ENCODE measurements at regions not wholly inside any gene's neighbourhood (a gene's known extent, or its start where the extent isn't known, plus 50 kb on each side); places are given as distances from the start of the nearest gene placed in this dataset.

DNA sequence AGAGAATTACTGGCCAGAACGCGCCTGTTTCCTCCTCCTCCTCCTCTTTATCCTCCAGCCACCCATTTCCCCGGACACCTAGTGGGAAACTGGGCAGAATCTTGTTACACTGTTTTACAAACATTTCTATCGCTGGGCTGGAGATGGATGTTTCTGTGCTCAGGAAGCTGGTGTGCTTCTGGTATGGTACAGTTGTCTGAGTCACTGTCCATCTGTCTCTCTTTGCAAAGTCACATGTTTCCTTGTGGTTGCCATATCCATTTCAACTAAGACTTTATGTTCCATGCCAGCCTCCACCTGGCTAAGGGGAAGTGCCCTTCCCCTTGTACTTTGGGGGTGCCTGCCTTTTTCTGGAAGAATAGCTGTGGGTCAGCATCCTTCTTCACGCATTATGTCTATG, 52.9 kb upstream of the SLC22A16 start:
- TF ChIP-seq, protein P1, sequence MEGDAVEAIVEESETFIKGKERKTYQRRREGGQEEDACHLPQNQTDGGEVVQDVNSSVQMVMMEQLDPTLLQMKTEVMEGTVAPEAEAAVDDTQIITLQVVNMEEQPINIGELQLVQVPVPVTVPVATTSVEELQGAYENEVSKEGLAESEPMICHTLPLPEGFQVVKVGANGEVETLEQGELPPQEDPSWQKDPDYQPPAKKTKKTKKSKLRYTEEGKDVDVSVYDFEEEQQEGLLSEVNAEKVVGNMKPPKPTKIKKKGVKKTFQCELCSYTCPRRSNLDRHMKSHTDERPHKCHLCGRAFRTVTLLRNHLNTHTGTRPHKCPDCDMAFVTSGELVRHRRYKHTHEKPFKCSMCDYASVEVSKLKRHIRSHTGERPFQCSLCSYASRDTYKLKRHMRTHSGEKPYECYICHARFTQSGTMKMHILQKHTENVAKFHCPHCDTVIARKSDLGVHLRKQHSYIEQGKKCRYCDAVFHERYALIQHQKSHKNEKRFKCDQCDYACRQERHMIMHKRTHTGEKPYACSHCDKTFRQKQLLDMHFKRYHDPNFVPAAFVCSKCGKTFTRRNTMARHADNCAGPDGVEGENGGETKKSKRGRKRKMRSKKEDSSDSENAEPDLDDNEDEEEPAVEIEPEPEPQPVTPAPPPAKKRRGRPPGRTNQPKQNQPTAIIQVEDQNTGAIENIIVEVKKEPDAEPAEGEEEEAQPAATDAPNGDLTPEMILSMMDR (IDR thresholded peaks at IDR 0.05; ENCODE audit: control insufficient read depth, insufficient read depth, low read depth, low read length, missing control alignments), result no peak
- DNase-seq (ENCODE audit: low read depth), result no peak
- H3K4me3 ChIP-seq (ENCODE audit: control insufficient read depth, low read depth, low read length), result no peak overlapping the region

DNA sequence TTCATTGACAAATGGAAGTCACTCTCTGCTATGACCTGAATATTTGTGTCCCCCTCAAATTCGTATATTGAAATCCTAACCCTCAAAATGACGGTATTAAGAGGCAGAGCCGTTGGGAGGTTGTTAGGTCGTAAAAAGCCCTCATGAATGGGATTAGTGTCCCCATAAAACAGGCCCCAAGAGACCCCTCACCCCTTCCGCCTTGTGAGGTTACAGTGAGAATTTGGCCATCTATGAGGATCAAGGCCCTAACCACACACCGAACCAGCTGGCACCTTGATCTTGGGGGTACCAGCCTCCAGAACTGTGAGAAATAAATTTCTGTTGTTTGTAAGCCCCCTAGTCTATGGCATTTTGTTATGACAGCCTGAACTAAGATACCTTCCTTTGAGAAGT, 52.5 kb upstream of the SLC22A16 start:
- TF ChIP-seq, protein P1 (IDR thresholded peaks at IDR 0.05; ENCODE audit: control insufficient read depth, insufficient read depth, low read depth, low read length, missing control alignments), result no peak
- no peak for DNase-seq (ENCODE audit: low read depth)
- no peak overlapping the region for H3K4me3 ChIP-seq (ENCODE audit: control insufficient read depth, low read depth, low read length)

DNA sequence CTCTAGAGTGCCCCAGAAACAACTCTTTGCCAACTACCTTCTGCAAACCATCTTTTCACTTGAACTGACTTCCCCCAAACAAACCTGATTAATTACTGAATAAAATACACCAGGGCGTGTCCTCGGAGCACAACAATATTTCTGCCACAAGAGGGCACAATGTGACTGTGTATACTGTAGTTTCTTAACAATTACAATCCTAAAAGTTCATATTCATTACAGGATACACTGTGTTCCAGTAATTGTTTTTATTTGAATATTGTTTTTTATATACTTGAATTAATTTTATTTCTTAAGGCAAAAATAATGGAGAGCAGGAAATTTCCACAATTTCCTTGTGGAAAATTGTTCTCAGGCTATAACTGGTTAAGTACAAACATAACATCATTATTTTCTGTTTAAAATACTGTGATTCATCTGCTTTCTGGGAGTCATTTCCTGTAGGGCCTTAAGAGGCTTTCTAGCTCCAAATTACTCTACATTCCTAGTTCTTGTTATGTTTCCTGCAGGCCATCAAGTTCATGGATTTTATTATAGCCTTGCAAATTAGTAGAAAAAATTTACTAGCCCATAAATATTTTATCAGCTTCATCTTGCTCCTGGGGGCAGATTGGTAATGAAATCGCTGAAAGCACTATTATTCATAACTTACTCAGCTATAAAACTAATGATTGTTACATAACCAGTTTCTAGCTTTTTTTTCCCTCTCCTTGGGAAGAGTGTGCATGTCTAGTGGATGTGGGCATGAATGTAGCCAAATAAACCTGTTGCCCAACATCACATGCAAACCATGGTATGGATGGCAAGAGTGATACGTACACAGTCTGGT, 51.9 kb upstream of the SLC22A16 start:
- H3K4me3 ChIP-seq (ENCODE audit: control insufficient read depth, low read depth, low read length), result no peak overlapping the region
- DNase-seq (ENCODE audit: low read depth), result peak; percentile 96
- TF ChIP-seq, protein P1 (IDR thresholded peaks at IDR 0.05; ENCODE audit: control insufficient read depth, insufficient read depth, low read depth, low read length, missing control alignments), result peak; percentile 64

DNA sequence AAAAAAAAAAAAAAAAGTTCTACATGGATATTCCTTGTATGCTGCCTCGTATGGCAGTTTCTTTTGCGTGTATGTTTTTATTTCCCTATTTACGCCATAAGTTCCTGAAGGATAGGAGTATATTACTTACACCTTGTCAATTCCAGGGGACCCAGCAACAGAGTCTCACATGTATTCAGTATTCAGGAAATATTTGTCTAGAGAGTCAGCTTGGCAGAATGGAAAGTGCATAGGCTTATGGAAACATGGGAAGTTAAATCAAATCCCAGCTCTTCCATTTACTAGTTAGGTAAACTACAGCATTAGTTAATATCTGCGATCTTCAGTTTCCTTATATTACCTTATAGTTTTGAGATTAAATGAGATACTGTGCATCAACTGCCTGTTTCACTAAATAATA, 51.1 kb upstream of the SLC22A16 start:
- no peak for DNase-seq (ENCODE audit: low read depth)
- TF ChIP-seq, protein P1 (IDR thresholded peaks at IDR 0.05; ENCODE audit: control insufficient read depth, insufficient read depth, low read depth, low read length, missing control alignments), result no peak
- H3K4me3 ChIP-seq (ENCODE audit: control insufficient read depth, low read depth, low read length), result no peak overlapping the region

DNA sequence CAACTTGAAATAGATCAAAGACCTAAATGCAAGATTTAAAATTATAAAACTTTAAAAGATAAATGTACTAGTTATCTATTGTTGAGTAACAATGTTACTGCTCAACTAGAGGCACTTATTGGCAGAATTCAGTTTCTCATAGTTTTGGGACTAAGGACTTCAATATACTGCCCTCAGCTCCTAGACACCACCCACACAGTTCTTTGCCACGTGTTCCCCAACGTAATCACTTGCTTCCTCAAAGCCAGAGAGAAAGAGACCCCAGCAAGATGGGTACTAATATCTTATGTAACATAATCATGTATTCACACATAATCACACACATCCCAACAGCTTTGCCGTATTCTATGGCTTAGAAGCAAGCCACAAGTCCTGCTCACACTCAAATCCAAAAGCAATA, 50.3 kb upstream of the SLC22A16 start:
- H3K4me3 ChIP-seq (ENCODE audit: control insufficient read depth, low read depth, low read length), result no peak overlapping the region
- TF ChIP-seq, protein P1 (IDR thresholded peaks at IDR 0.05; ENCODE audit: control insufficient read depth, insufficient read depth, low read depth, low read length, missing control alignments), result no peak
- DNase-seq (ENCODE audit: low read depth), result no peak

Data from AG09309 (cell line).